Endothelial cell of umbilical vein (primary cell): ENCODE measurements at regions not wholly inside any gene's neighbourhood (a gene's known extent, or its start where the extent isn't known, plus 50 kb on each side); places are given as distances from the start of the nearest gene placed in this dataset.

ENCODE experiments used
- EZH2 ChIP-seq: IDR thresholded peaks from 2 replicates; pipeline ENCODE4 v1.6.1; 2012; ENCODE audit warnings: borderline replicate concordance, low read depth, mild to moderate bottlenecking, moderate library complexity, low read length, inconsistent platforms; ENCODE audit not compliant: severe bottlenecking
- FOS ChIP-seq: IDR thresholded peaks from 2 replicates; pipeline ENCODE4 v1.6.1; 2011; ENCODE audit warnings: mild to moderate bottlenecking, low read length, moderate library complexity, borderline replicate concordance; ENCODE audit not compliant: insufficient read depth
- GATA2 ChIP-seq: IDR thresholded peaks from 2 replicates; pipeline ENCODE4 v1.7.0; 2011; ENCODE audit warnings: low read depth, mild to moderate bottlenecking, moderate library complexity, mixed read lengths, low read length; ENCODE audit not compliant: insufficient read length, insufficient read depth
- JUN ChIP-seq: IDR thresholded peaks from 2 replicates; pipeline ENCODE4 v1.6.1; 2011; ENCODE audit warnings: borderline replicate concordance, low read depth; ENCODE audit not compliant: insufficient read length, insufficient read depth
- MYC ChIP-seq: IDR thresholded peaks from one replicate; pipeline ENCODE4 v1.6.1; 2011; ENCODE audit warnings: mild to moderate bottlenecking, low read depth, low read length
- POLR2A ChIP-seq: IDR thresholded peaks from 2 replicates; pipeline ENCODE4 v1.6.1; 2012; ENCODE audit warnings: low read depth, mild to moderate bottlenecking, control low read depth, low read length
- POLR2AphosphoS5 ChIP-seq: IDR thresholded peaks from 2 replicates; pipeline ENCODE4 v1.6.1; 2012; ENCODE audit warnings: low read depth, mild to moderate bottlenecking, control low read depth, low read length, moderate library complexity; ENCODE audit not compliant: insufficient read depth
- TF ChIP-seq, protein P1 (sequence below), 2 donors: IDR thresholded peaks; 1 replicate in 1 of 2; 2 replicates in 1 of 2; pipeline ENCODE4 v1.5.1; 2011; ENCODE audit warnings: low read length in 2 of 2, mild to moderate bottlenecking in 2 of 2, moderate library complexity in 2 of 2, control low read depth in 1 of 2, inconsistent platforms in 1 of 2, low read depth in 1 of 2; ENCODE audit not compliant: insufficient read depth in 1 of 2; ENCODE audit errors: extremely low read depth in 1 of 2
- TF ChIP-seq, protein P2 (sequence below): IDR thresholded peaks from 2 replicates; pipeline ENCODE4 v1.6.1; 2011; ENCODE audit not compliant: insufficient read depth, insufficient read length

DNA sequence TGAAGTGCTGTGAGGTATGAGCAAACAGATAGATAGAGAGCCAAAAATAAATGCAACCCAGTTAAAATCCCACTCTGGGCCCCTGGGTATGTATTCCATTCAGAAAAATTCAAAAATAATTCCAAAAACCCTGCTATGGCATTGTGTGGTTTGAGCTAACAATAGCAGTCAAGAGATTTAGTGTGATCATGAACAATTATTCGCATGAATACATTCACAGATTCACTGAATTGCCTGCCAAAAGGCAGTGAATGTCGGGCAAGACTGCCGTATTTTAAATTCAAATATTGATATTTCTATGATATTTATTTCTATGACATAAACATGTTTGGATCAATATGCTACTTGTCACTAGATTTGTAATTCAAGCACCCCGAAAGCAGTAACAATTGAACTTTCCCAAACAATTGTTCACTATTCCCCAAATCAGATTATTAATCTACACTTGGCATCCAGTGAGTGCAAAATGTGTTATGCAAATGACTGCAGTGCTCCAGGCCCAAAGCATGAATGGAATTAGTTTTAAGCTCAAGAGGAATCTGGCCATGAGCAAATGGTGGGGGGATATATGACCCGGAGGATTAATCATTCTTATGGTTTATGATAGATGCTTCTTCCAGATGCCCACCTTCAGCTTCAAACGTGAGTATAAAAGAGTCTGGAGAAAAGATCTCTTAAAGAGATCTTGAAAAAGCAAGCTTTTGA lies 417.0 kb upstream of the MEIS2 start:
- TF ChIP-seq, protein P1, sequence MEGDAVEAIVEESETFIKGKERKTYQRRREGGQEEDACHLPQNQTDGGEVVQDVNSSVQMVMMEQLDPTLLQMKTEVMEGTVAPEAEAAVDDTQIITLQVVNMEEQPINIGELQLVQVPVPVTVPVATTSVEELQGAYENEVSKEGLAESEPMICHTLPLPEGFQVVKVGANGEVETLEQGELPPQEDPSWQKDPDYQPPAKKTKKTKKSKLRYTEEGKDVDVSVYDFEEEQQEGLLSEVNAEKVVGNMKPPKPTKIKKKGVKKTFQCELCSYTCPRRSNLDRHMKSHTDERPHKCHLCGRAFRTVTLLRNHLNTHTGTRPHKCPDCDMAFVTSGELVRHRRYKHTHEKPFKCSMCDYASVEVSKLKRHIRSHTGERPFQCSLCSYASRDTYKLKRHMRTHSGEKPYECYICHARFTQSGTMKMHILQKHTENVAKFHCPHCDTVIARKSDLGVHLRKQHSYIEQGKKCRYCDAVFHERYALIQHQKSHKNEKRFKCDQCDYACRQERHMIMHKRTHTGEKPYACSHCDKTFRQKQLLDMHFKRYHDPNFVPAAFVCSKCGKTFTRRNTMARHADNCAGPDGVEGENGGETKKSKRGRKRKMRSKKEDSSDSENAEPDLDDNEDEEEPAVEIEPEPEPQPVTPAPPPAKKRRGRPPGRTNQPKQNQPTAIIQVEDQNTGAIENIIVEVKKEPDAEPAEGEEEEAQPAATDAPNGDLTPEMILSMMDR (IDR thresholded peaks at IDR 0.05; ENCODE audit: extremely low read depth in 1 of 2, insufficient read depth in 1 of 2, low read depth in 1 of 2, low read length in 2 of 2), result no peak
- no peak for TF ChIP-seq POLR2A
- TF ChIP-seq POLR2AphosphoS5, result no peak
- no peak for TF ChIP-seq EZH2
- TF ChIP-seq FOS, result no peak
- TF ChIP-seq, protein P2, sequence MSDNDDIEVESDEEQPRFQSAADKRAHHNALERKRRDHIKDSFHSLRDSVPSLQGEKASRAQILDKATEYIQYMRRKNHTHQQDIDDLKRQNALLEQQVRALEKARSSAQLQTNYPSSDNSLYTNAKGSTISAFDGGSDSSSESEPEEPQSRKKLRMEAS, result no peak
- no peak for TF ChIP-seq MYC
- no peak for TF ChIP-seq GATA2
- TF ChIP-seq JUN, result no peak
